ENCODE measurements at regions not wholly inside any gene's neighbourhood (a gene's known extent, or its start where the extent isn't known, plus 50 kb on each side); places are given as distances from the start of the nearest gene placed in this dataset.

GRCh38 chr9:115210699-115211098 lies 92.7 kb upstream of the TNC start:
- no peak for DNase-seq (ENCODE audit: low read depth)

- DNase-seq (ENCODE audit: low read depth) = no peak
Observed at GRCh38 chr9:115211413-115212124, 93.6 kb upstream of the TNC start.

GRCh38 chr9:115212125-115212605 lies 94.2 kb upstream of the TNC start:
- DNase-seq (ENCODE audit: low read depth) = no peak

- DNase-seq (ENCODE audit: low read depth) = no peak
Observed at GRCh38 chr9:115212832-115213231, 94.9 kb upstream of the TNC start.

GRCh38 chr9:115213818-115214334 lies 95.9 kb upstream of the TNC start:
- DNase-seq (ENCODE audit: low read depth) = no peak

GRCh38 chr9:115216873-115217272 lies 98.9 kb upstream of the TNC start:
- DNase-seq (ENCODE audit: low read depth) = no peak

- no peak for DNase-seq (ENCODE audit: low read depth)
Observed at GRCh38 chr9:115220319-115221005, 102.5 kb upstream of the TNC start.

- no peak for DNase-seq (ENCODE audit: low read depth)
Observed at GRCh38 chr9:115223471-115223870, 105.5 kb upstream of the TNC start.

- DNase-seq (ENCODE audit: low read depth) = no peak
Observed at GRCh38 chr9:115225459-115226116, 107.6 kb upstream of the TNC start.

GRCh38 chr9:115226152-115226551 lies 108.2 kb upstream of the TNC start:
- no peak for DNase-seq (ENCODE audit: low read depth)

- DNase-seq (ENCODE audit: low read depth) = no peak
Observed at GRCh38 chr9:115229496-115229895, 111.5 kb upstream of the TNC start.

- no peak for DNase-seq (ENCODE audit: low read depth)
Observed at GRCh38 chr9:115230924-115231515, 113.1 kb upstream of the TNC start.

- no peak for DNase-seq (ENCODE audit: low read depth)
Observed at GRCh38 chr9:115232181-115232774, 114.3 kb upstream of the TNC start.

- no peak for DNase-seq (ENCODE audit: low read depth)
Observed at GRCh38 chr9:115234094-115234493, 116.1 kb upstream of the TNC start.

- no peak for DNase-seq (ENCODE audit: low read depth)
Observed at GRCh38 chr9:115235221-115235620, 117.3 kb upstream of the TNC start.

- no peak for DNase-seq (ENCODE audit: low read depth)
Observed at GRCh38 chr9:115237385-115237998, 119.5 kb upstream of the TNC start.

GRCh38 chr9:115240676-115241075 lies 122.7 kb upstream of the TNC start:
- no peak for DNase-seq (ENCODE audit: low read depth)

GRCh38 chr9:115241641-115242040 lies 123.7 kb upstream of the TNC start:
- no peak for DNase-seq (ENCODE audit: low read depth)

GRCh38 chr9:115249488-115249887 lies 131.5 kb upstream of the TNC start:
- DNase-seq (ENCODE audit: low read depth) = no peak

- DNase-seq (ENCODE audit: low read depth) = no peak
Observed at GRCh38 chr9:115250621-115251032, 132.7 kb upstream of the TNC start.

Data from stimulated activated CD8-positive, alpha-beta memory T cell treated with anti-CD3 and anti-CD28 coated beads, Interleukin-4, amount 100 ng/mL, for 24 hours (primary cell).